NT2/D1 (cell line): ENCODE measurements at regions not wholly inside any gene's neighbourhood (a gene's known extent, or its start where the extent isn't known, plus 50 kb on each side); places are given as distances from the start of the nearest gene placed in this dataset.

Experiments used
- YY1 ChIP-seq: IDR thresholded peaks from 2 replicates; pipeline ENCODE4 v1.6.1; 2011; ENCODE audit not compliant: insufficient read length, insufficient read depth
- ZNF274 ChIP-seq: IDR thresholded peaks from 2 replicates; pipeline ENCODE4 v1.6.1; 2011; ENCODE audit warnings: mild to moderate bottlenecking, low read depth, low read length

DNA sequence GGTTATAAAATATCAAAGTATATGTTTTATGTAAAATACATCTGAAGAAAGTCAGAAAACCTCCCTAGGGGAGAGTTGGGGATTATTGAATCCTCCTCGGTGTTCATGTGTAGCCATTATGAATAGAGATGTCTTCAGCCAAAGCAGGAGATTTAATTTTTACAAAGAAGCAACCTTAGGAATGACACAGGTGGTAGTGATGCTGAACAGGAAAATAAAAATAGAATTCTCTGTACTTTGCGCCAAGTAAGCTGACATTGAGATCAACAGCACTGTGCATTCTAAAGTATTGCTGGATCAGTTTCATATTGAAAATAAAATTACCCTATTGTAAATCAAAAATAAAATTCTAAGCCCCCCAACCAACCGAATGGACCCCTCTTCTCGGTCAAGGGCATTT lies 132.8 kb upstream of the TRHDE start:
- no peak for TF ChIP-seq ZNF274
- no peak for TF ChIP-seq YY1
